Adrenal gland (tissue), 5 donors: ENCODE measurements at regions not wholly inside any gene's neighbourhood (a gene's known extent, or its start where the extent isn't known, plus 50 kb on each side); places are given as distances from the start of the nearest gene placed in this dataset.

Experiments used
- CTCF ChIP-seq, 6 experiments: fragments of 450-650 bp in 4 of 6; fragments of 200-600 bp in 2 of 6; sonication (generic) in 1 of 6; IDR thresholded peaks; 1 replicate in 5 of 6; 2 replicates in 1 of 6; pipeline versions ENCODE4 v1.5.1 to v1.8.0; 2016 to 2021; ENCODE audit warnings: antibody characterized with exemption in 6 of 6, mild to moderate bottlenecking in 2 of 6, moderate library complexity in 1 of 6
- POLR2A ChIP-seq, 2 donors: fragments of 450-650 bp; IDR thresholded peaks; one replicate each; pipeline ENCODE4 v1.6.1; 2017; ENCODE audit warnings: antibody characterized with exemption in 2 of 2, mild to moderate bottlenecking in 2 of 2, moderate library complexity in 1 of 2
- donor health status: DM: no; HTN: no; CAD: no.

GRCh38 chr1:185398022-185398421 lies 81.0 kb upstream of the IVNS1ABP start:
- no peak for TF ChIP-seq CTCF (IDR thresholded peaks at IDR 0.05)
- no peak for TF ChIP-seq POLR2A (IDR thresholded peaks at IDR 0.05)
